Activated T-cell treated with anti-CD3 and anti-CD28 coated beads, Interleukin-2, amount 50 U/mL, for 24 hours (primary cell): ENCODE measurements at regions not wholly inside any gene's neighbourhood (a gene's known extent, or its start where the extent isn't known, plus 50 kb on each side); places are given as distances from the start of the nearest gene placed in this dataset.

Source experiments
- DNase-seq: peaks from one replicate; pipeline ENCODE4 v3.0.0-alpha.2; 2020
- H3K27ac Mint-ChIP-seq: 2 replicates; pipeline ENCODE4 v1.8.0; 2020; ENCODE audit warnings: mild to moderate bottlenecking, mixed read lengths
- H3K27me3 Mint-ChIP-seq: 2 replicates; pipeline ENCODE4 v1.8.0; 2020; ENCODE audit warnings: mixed read lengths
- H3K36me3 Mint-ChIP-seq: 2 replicates; pipeline ENCODE4 v1.8.0; 2020; ENCODE audit warnings: low read depth, mixed read lengths
- H3K4me1 Mint-ChIP-seq: 2 replicates; pipeline ENCODE4 v1.8.0; 2020; ENCODE audit warnings: low read depth, mixed read lengths
- H3K4me3 Mint-ChIP-seq: 2 replicates; pipeline ENCODE4 v1.8.0; 2020; ENCODE audit warnings: mild to moderate bottlenecking, moderate library complexity, mixed read lengths
- H3K9me3 Mint-ChIP-seq: 2 replicates; pipeline ENCODE4 v1.8.0; 2020; ENCODE audit warnings: mixed read lengths

DNA sequence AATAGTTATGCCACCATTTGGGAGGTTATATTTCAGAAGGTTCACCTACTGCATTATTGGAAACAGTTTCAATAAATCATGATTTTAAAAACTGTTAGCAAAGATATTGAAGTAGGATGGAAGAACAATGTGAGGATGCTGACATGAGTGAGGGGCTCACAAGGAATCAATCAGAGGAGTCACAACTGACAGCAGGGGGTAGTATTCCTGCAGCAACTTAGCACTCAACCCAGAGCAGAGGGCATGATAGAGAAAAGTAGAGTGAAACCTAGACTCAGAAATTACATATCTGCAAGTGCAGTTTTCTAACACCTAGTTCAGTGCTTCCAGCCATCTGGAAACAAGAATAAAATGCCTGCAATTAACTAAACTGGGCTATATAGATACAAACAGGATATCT, 772.5 kb upstream of the USP15 start:
- no peak for DNase-seq
- Mint-ChIP-seq H3K36me3 (no peaks in the 10 kb centered on the region), H3K27me3 (no peaks in the 10 kb centered on the region), H3K4me1 (no peaks in the 10 kb centered on the region), H3K9me3 (peaks cover 3% of the 10 kb centered on the region), H3K4me3 (no peak overlapping the region), H3K27ac (no peak overlapping the region)

DNA sequence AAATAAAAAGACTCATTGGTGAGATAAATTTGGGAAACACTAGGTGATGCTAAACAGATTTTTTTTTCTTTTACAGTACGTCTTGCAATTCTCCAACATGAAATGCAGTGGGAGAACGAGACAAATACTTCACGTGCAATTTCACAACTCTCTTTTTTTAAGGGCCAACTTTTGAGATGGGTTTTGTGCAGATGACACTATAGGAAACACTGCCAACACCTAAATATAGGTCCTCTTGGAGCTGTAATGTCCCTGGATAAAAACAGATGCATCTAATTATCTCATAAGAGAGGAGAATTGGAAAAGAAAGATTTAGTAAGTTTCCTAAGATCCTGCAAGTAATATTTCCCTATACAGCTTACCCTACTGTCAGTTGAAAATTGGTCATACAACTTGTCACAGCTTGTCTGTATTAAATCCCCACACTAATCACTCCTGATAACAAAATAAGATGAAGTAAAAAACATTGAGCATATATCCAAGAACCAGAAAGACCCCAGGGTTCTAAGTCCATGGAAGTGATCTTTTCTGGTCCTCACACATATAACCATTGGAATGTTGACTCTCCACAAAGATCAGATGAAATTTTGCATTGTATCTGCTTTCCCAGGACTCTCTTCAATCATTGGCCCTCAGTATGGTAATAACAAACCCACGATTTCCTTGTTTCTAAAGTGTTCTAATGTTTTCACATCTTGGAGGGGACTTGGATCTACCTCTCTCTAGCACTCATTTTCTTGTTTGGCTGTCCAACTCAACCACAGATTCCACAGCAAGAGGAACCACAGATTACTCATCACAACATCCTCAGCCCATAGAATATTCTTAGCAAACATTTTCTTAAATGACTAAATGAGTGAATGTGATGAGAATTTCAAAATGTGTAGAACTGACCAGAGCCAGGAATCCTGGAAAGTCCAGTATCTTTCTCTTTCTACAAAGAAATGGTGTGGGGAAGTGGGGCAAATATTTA, 769.4 kb upstream of the USP15 start:
- DNase-seq: no peak
- no peaks in the 10 kb centered on the region for H3K36me3 Mint-ChIP-seq
- no peaks in the 10 kb centered on the region for H3K27me3 Mint-ChIP-seq
- H3K9me3 Mint-ChIP-seq: peaks cover 3% of the 10 kb centered on the region
- H3K4me1 Mint-ChIP-seq: no peaks in the 10 kb centered on the region
- no peak overlapping the region for H3K4me3 Mint-ChIP-seq
- H3K27ac Mint-ChIP-seq: no peak overlapping the region

DNA sequence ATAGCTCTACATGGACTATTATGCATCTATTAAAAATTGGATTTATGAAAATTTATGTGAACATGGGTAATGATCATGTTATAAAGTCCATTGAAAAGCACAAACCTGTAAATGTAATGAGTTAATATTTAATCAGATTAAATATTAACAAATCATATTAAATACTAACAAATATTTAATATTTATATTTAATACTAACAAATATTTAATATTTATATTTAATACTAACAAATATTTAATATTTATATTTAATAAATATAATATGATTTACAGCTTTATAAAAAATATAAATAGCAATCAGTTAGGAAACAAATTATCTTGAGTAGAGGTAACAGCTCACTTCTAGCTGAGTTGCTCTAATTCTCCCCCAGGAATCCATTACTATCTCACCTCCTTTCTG, 758.0 kb upstream of the USP15 start:
- DNase-seq: no peak
- no peaks in the 10 kb centered on the region for H3K36me3 Mint-ChIP-seq
- no peaks in the 10 kb centered on the region for H3K9me3 Mint-ChIP-seq
- no peaks in the 10 kb centered on the region for H3K4me1 Mint-ChIP-seq
- no peak overlapping the region for H3K27ac Mint-ChIP-seq
- H3K27me3 Mint-ChIP-seq: no peaks in the 10 kb centered on the region
- H3K4me3 Mint-ChIP-seq: no peak overlapping the region

DNA sequence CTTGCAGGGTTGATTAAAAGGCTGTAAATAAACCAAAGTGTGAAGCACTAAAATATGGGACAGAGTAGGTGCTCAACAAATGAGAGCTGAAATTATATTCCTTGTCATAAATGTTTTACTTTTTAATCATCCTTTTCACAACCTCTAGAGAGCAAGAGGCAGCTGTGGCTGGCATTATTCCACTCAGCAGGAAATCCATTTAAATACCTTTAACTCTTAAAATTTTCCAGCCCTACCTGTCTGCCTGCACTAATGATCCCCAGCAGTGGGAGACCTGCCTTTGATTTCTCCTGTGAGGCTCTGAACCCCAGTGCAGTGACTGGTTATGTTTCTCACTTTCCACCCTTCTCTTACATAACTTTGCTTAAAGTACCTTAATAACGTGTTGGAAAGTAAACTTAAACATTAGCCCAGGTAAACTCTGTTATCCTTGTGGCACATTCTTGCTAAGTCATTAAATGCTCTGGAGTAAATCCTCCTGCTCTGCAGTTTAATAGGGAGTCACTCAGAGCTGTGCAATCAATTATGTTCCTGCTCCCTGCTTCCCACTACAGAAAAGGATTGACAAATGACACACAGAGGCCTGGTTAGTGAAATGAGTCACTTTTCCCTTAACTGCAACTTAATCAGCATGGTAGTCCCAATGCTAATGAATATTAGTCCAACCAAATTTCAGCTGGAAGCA, 755.7 kb upstream of the USP15 start:
- H3K27ac Mint-ChIP-seq: no peak overlapping the region
- DNase-seq: no peak
- no peaks in the 10 kb centered on the region for H3K27me3 Mint-ChIP-seq
- peaks cover under 1% of the 10 kb centered on the region for H3K9me3 Mint-ChIP-seq
- H3K4me1 Mint-ChIP-seq: no peaks in the 10 kb centered on the region
- H3K36me3 Mint-ChIP-seq: no peaks in the 10 kb centered on the region
- H3K4me3 Mint-ChIP-seq: no peak overlapping the region

DNA sequence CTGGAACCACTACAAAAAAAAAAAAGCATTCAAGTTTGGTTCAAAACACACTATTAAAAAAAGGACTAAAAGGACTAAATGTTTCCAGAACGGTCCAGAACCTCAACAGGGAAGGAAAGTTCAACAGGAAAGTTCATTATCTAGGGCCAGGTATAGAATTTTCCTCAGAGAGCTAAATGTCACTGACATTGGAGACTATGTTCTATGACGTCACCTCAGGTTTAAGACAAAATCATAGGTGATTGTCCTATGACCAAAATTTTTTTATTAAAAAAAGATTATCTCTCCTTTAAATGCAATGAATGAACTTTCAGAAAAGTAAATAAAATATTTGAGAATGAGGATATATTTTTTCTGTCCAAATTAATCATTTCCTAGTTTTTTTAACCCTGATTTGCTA, 746.7 kb upstream of the USP15 start:
- Mint-ChIP-seq H3K27ac (no peak overlapping the region), H3K9me3 (peaks cover 2% of the 10 kb centered on the region), H3K4me3 (no peak overlapping the region), H3K36me3 (no peaks in the 10 kb centered on the region), H3K4me1 (no peaks in the 10 kb centered on the region), H3K27me3 (peaks cover 5% of the 10 kb centered on the region)
- DNase-seq: no peak

DNA sequence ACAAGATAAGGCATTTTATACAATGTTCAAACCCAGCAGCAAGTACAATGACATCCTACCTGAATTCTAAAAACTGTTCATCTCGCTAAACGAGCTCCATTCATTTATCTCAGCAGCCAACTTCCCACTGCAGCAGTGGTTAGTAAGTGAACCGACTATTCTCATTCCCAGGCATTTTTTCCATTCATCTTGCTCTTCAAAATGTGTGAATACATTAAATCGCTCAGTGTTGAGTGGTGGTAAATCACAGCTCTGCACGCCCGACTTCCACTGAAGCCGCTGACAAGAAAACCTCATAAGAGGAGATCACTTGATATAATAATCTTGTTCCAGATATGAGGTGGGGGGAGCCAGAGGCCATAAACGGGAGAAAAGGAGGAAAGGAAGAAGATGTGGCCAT, 746.2 kb upstream of the USP15 start:
- Mint-ChIP-seq H3K36me3 (no peaks in the 10 kb centered on the region), H3K27ac (no peak overlapping the region), H3K4me3 (no peak overlapping the region), H3K4me1 (no peaks in the 10 kb centered on the region), H3K27me3 (peaks cover 5% of the 10 kb centered on the region), H3K9me3 (peaks cover 2% of the 10 kb centered on the region)
- DNase-seq: no peak

DNA sequence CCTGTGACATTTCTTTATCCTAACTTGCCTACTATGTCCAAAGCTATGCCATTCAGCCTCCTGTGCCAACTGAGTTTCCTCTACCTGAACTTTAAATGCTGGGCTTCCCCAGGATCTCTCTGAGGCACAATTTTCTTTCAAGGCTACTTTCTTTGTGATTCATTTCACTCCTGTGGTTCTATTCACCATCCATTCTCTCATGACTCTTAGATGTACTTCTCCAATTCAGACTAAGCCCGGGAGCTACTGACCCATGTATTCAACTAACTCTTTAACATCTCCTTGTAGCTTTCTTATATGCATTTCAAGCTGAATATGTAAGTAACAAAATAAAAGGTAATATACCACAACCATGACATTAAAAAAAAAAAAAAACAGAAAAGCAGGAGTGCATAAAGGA, 738.9 kb upstream of the USP15 start:
- no peaks in the 10 kb centered on the region for H3K9me3 Mint-ChIP-seq
- DNase-seq: no peak
- H3K27me3 Mint-ChIP-seq: no peaks in the 10 kb centered on the region
- H3K4me3 Mint-ChIP-seq: no peak overlapping the region
- H3K36me3 Mint-ChIP-seq: no peaks in the 10 kb centered on the region
- no peaks in the 10 kb centered on the region for H3K4me1 Mint-ChIP-seq
- H3K27ac Mint-ChIP-seq: no peak overlapping the region

DNA sequence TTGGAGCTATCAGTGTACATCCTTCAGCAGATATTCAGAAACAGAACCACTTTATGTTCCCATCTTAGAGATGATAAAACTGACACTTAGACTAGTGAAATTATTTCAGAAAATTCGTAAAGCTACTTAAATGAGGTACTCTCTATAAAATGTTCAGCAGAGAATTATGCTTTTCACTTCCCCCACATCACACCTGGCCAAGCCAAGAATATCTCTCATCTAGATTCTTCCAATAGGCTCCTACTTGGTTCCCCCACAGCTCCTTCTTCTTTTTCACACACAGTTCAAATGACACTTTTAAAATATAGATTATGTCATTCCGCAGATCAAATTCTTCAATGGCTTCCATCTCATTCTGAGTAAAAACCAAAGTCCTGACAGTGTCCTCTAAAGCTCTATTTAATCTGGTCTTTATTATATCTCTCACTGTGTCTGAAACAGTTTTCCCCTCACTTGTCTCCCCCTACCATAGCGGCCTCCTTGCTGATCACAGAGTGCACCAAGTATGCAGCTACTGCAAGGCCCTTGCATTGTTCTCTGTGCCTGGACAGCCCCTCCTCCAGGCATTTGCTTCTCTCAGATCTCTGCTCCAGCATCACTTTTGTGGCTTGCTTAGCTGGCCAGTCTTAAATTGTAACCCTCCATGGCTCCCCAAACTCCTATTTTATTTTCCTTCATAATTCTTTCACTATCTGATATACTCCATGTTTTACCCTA, 736.8 kb upstream of the USP15 start:
- Mint-ChIP-seq H3K27ac (no peak overlapping the region), H3K36me3 (no peaks in the 10 kb centered on the region), H3K9me3 (no peaks in the 10 kb centered on the region), H3K27me3 (no peaks in the 10 kb centered on the region), H3K4me1 (no peaks in the 10 kb centered on the region), H3K4me3 (no peak overlapping the region)
- no peak for DNase-seq

DNA sequence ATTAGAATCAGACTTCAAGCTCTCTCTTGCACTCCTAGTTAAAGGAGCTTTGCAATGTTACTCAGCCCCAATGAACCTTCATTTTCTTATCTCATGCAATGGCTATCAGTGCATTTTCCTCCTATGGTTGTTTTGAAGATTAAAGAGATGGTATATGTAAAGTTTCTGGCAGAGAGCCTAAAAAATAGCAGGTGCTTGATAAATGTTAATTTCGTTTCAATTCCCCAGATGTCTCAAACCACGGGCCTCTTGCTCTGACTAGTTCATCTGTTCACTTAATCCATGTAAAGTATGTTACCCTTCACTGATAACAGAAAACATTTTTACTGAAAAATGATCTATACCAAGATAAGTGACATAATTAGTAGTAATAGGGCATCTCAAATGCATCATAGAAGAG, 735.4 kb upstream of the USP15 start:
- no peak overlapping the region for H3K4me3 Mint-ChIP-seq
- H3K27me3 Mint-ChIP-seq: no peaks in the 10 kb centered on the region
- no peak overlapping the region for H3K27ac Mint-ChIP-seq
- DNase-seq: no peak
- H3K36me3 Mint-ChIP-seq: no peaks in the 10 kb centered on the region
- no peaks in the 10 kb centered on the region for H3K4me1 Mint-ChIP-seq
- no peaks in the 10 kb centered on the region for H3K9me3 Mint-ChIP-seq

DNA sequence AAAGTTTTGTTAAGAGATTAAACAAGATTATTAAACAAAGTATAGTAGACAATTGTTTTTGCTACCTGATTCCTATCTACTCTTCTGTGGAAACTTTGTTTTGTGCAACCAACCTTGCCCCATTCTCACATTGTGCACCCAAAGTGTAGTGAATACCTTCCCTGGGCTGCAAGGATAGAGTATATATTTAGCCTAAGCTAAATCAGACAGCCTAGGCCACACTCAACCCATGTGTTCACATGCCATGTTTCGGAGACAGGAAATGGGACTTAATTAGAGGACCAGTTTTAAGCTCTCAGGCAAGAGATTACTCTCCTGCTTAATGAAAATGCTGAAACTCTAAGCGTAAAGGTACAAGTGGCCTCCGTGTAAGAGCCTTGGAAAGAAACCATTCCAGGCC, 734.9 kb upstream of the USP15 start:
- Mint-ChIP-seq H3K27me3 (no peaks in the 10 kb centered on the region), H3K4me3 (no peak overlapping the region), H3K9me3 (no peaks in the 10 kb centered on the region), H3K27ac (no peak overlapping the region), H3K36me3 (no peaks in the 10 kb centered on the region), H3K4me1 (no peaks in the 10 kb centered on the region)
- DNase-seq: no peak

DNA sequence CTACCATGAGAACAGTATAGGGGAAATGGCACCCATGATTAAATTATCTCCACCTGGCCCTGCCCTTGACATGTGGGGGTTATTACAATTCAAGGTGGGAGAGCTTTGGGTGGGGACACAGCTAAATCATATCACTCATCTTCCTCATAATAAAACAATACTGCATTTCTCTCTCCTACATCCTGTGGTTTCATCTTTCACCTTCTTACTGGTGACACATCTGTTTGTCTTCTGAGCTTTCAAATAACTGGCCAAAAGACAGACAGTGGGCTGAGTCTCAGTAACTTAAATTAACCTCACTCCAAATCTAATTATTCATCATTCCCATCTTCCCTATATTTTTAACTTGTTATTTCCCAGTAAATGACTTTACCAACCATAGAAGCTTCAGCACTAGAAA, 729.7 kb upstream of the USP15 start:
- Mint-ChIP-seq H3K9me3 (peaks cover 4% of the 10 kb centered on the region), H3K27ac (no peak overlapping the region), H3K4me1 (no peaks in the 10 kb centered on the region), H3K36me3 (no peaks in the 10 kb centered on the region), H3K4me3 (no peak overlapping the region), H3K27me3 (no peaks in the 10 kb centered on the region)
- no peak for DNase-seq

DNA sequence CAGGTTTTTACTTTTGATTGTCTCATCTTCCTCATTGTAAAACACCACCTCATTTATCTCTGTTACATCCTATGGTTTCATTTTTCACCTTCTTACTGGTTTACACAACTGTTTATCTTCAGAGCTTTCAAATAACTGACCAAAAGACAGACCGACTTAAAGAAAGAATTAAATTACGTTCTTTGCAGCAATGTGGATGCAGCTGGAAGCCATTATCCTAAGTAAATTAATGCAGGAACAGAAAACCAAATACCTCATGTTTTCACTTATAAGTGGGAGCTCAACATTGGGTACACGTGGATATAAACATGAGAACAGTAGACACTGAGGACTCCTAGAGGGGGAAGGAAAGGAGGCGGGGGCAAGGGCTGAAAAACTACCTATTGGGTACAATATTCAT, 729.0 kb upstream of the USP15 start:
- H3K4me3 Mint-ChIP-seq: no peak overlapping the region
- H3K36me3 Mint-ChIP-seq: no peaks in the 10 kb centered on the region
- no peak for DNase-seq
- no peaks in the 10 kb centered on the region for H3K4me1 Mint-ChIP-seq
- H3K9me3 Mint-ChIP-seq: peaks cover 4% of the 10 kb centered on the region
- H3K27me3 Mint-ChIP-seq: no peaks in the 10 kb centered on the region
- no peak overlapping the region for H3K27ac Mint-ChIP-seq

DNA sequence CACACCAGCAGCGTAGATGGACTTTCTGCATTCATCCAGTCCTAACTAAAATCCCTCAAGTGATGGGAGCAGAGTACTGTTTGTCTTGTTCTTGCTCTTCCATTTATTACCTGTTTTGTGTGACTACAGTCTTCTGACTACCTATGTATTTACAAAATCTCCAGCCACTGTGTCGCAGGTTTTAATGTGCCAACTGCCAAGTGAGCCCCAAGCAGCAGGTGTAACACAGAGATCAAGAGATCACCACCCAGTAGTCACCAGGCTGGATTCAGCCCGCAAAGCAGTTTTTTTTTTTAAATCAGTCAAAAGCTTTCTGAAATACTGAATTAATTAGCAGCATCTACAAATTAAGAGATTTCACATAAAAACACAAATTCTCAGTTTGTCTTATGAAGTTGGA, 724.1 kb upstream of the USP15 start:
- no peaks in the 10 kb centered on the region for H3K4me1 Mint-ChIP-seq
- H3K27ac Mint-ChIP-seq: no peak overlapping the region
- peaks cover 4% of the 10 kb centered on the region for H3K9me3 Mint-ChIP-seq
- no peak overlapping the region for H3K4me3 Mint-ChIP-seq
- no peak for DNase-seq
- H3K36me3 Mint-ChIP-seq: no peaks in the 10 kb centered on the region
- no peaks in the 10 kb centered on the region for H3K27me3 Mint-ChIP-seq

DNA sequence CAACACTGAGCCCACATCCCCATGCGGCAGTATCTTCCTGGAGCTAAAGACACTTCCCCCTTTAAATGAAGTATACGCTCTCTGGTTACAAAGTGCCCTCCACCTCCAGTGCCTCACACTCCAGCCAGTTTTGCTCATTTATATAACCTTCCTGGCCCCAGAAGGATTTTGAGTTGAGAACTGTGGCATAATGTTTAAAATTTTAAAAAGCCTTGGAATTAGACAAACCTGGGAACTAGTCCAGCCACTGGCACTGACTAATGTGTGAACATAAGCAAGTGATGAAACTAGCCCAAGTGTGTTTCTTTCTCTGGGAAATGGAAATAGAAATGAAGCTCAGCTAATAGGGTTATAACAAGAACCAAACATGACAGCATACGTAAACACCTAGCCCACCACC, 723.7 kb upstream of the USP15 start:
- Mint-ChIP-seq H3K27ac (no peak overlapping the region), H3K36me3 (no peaks in the 10 kb centered on the region), H3K9me3 (peaks cover 4% of the 10 kb centered on the region), H3K4me3 (no peak overlapping the region), H3K4me1 (no peaks in the 10 kb centered on the region), H3K27me3 (no peaks in the 10 kb centered on the region)
- DNase-seq: no peak

DNA sequence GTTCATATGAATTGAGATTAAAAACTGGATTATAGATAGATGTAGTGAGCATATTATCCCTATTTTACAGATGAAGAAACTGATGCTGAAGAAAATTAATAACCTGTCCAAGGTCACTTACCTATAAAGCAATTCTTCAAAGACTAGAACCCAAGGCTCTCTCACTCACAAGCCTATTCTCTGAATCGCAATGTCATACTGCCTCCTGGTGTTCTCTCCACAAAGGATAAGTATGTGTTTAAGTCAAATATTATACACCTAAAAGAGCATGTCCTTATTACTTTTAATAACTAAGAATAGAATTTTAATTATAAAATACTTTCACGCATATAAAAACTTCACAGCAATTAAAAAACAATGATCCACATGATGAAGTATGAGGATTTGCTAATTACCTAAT, 721.3 kb upstream of the USP15 start:
- peaks cover 2% of the 10 kb centered on the region for H3K9me3 Mint-ChIP-seq
- H3K27me3 Mint-ChIP-seq: no peaks in the 10 kb centered on the region
- H3K27ac Mint-ChIP-seq: no peak overlapping the region
- no peak overlapping the region for H3K4me3 Mint-ChIP-seq
- H3K4me1 Mint-ChIP-seq: no peaks in the 10 kb centered on the region
- DNase-seq: no peak
- H3K36me3 Mint-ChIP-seq: no peaks in the 10 kb centered on the region
